ENCODE measurements at regions not wholly inside any gene's neighbourhood (a gene's known extent, or its start where the extent isn't known, plus 50 kb on each side); places are given as distances from the start of the nearest gene placed in this dataset.

DNA sequence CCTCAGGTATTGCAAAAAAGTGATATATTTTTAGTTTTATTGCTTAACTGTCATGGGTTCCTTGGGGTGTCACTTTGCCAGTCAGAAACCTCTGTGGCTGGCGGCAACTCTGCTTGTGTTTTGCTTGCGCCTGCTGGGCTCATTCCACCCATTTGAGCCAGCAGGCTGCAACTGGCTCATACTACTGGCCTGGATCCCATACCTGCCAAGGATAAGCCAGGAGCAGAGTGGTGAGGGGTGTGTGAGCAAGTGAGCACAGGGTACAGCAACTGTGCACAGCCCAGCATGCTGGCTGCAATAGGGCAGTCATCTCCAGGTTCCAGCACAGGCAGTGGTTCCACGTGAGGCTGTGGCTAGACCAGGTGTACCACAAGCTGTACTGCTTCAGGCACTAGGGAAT, 687.5 kb downstream of the NYAP2 start:
- TF ChIP-seq, protein P1, sequence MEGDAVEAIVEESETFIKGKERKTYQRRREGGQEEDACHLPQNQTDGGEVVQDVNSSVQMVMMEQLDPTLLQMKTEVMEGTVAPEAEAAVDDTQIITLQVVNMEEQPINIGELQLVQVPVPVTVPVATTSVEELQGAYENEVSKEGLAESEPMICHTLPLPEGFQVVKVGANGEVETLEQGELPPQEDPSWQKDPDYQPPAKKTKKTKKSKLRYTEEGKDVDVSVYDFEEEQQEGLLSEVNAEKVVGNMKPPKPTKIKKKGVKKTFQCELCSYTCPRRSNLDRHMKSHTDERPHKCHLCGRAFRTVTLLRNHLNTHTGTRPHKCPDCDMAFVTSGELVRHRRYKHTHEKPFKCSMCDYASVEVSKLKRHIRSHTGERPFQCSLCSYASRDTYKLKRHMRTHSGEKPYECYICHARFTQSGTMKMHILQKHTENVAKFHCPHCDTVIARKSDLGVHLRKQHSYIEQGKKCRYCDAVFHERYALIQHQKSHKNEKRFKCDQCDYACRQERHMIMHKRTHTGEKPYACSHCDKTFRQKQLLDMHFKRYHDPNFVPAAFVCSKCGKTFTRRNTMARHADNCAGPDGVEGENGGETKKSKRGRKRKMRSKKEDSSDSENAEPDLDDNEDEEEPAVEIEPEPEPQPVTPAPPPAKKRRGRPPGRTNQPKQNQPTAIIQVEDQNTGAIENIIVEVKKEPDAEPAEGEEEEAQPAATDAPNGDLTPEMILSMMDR (IDR thresholded peaks at IDR 0.05) = no peak
- TF ChIP-seq POLR2A (IDR thresholded peaks at IDR 0.05) = no peak
